ENCODE measurements at regions not wholly inside any gene's neighbourhood (a gene's known extent, or its start where the extent isn't known, plus 50 kb on each side); places are given as distances from the start of the nearest gene placed in this dataset.

GRCh38 chr15:92291900-92292299 lies 101.8 kb upstream of the ST8SIA2 start:
- BruUV-seq (replicated peaks), result no TSS peak
- H3K4me3 ChIP-seq (replicated peaks in 1 of 3; ENCODE audit: insufficient read depth in 1 of 3, low read depth in 2 of 3, low read length in 3 of 3), result no peak overlapping the region
- H3K9me3 ChIP-seq (ENCODE audit: low read length), result no peaks in the 10 kb centered on the region
- no peak overlapping the region for H3K9ac ChIP-seq (ENCODE audit: insufficient read depth, low read depth, low read length)
- H3K79me2 ChIP-seq (ENCODE audit: insufficient read depth, low read length), result no peaks in the 10 kb centered on the region
- POLR2A ChIA-PET, result no interaction called here
- ATAC-seq (no peak), DNase-seq (ENCODE audit: low spot score) (no peak), FAIRE-seq (no peak)
- H3K4me2 ChIP-seq (ENCODE audit: low read depth, low read length), result no peak overlapping the region
- TF ChIP-seq ZFP36L2 (CRISPR knock-in tag; IDR thresholded peaks at IDR 0.05), result no peak
- TF ChIP-seq SNAPC5 (CRISPR knock-in tag; IDR thresholded peaks at IDR 0.05; ENCODE audit: borderline replicate concordance), result no peak
- no peak for TF ChIP-seq ERF (CRISPR knock-in tag; IDR thresholded peaks at IDR 0.05)
- TF ChIP-seq ZNF770 (CRISPR knock-in tag; IDR thresholded peaks at IDR 0.05), result no peak
- no peak for TF ChIP-seq IKZF5 (CRISPR knock-in tag; IDR thresholded peaks at IDR 0.05)
- no peak for TF ChIP-seq ZNF720 (CRISPR knock-in tag; IDR thresholded peaks at IDR 0.05)
- TF ChIP-seq CCAR2 (optimal IDR thresholded peaks at IDR 0.05; ENCODE audit: low read depth, low read length), result no peak
- no peak for TF ChIP-seq REXO4 (CRISPR knock-in tag; IDR thresholded peaks at IDR 0.05; ENCODE audit: borderline replicate concordance)
- no peak for TF ChIP-seq KDM6A (CRISPR knock-in tag; IDR thresholded peaks at IDR 0.05; ENCODE audit: low read depth)
- TF ChIP-seq TGIF2 (CRISPR knock-in tag; IDR thresholded peaks at IDR 0.05), result no peak
- TF ChIP-seq ZNF263 (CRISPR knock-in tag; IDR thresholded peaks at IDR 0.05), result no peak
- TF ChIP-seq TBX3 (IDR thresholded peaks at IDR 0.05; ENCODE audit: borderline replicate concordance), result no peak
- no peak for TF ChIP-seq U2AF2 (IDR thresholded peaks at IDR 0.05; ENCODE audit: low read depth, low read length)
- no peak for TF ChIP-seq IRF1 (CRISPR knock-in tag; IDR thresholded peaks at IDR 0.05; ENCODE audit: low read depth)
- TF ChIP-seq SIN3A (IDR thresholded peaks at IDR 0.05; ENCODE audit: borderline replicate concordance, low read depth, low read length), result no peak
- TF ChIP-seq AKNA (CRISPR knock-in tag; IDR thresholded peaks at IDR 0.05; ENCODE audit: borderline replicate concordance), result no peak
- no peak for TF ChIP-seq FOXO1 (CRISPR knock-in tag; IDR thresholded peaks at IDR 0.05)
- TF ChIP-seq ZNF317 (CRISPR knock-in tag; IDR thresholded peaks at IDR 0.05), result no peak
- in situ Hi-C loops (cut with HindIII; ENCODE audit: extremely low pct_ligation_motif_present, low pct_unique_long_range_greater_than_20kb), result no loop called here
- intact Hi-C loops (cut with micrococcal nuclease; ENCODE audit: unreplicated experiment), result no loop called here
- H3K4me1 ChIP-seq (ENCODE audit: insufficient read depth, low read length), result no peaks in the 10 kb centered on the region
- no peaks in the 10 kb centered on the region for H3K36me3 ChIP-seq (replicated peaks in 1 of 2; ENCODE audit: control insufficient read depth in 1 of 2, insufficient read depth in 2 of 2, low read length in 2 of 2)
- H4K20me1 ChIP-seq (ENCODE audit: insufficient read depth, low read length), result no peaks in the 10 kb centered on the region
- 40% methylated on average over 4 of the region's 4 CpGs for WGBS (ENCODE audit: low lambda C conversion rate)
- H3K27ac ChIP-seq (ENCODE audit: extremely low read length, insufficient read depth, low read length), result no peak overlapping the region
- CTCF ChIA-PET (ENCODE audit: low intra/inter-chr PET ratio, low total read pairs), result no interaction called here
- no peak overlapping the region for H2AFZ ChIP-seq (ENCODE audit: low read length)
- no peaks in the 10 kb centered on the region; a peak in 1 of 5 replicates for H3K27me3 ChIP-seq (ENCODE audit: control insufficient read depth in 1 of 2, insufficient read depth in 2 of 2, low read length in 2 of 2)

All from HepG2 (cell line).